Mucosa of descending colon (tissue), 3 donors: ENCODE measurements at regions not wholly inside any gene's neighbourhood (a gene's known extent, or its start where the extent isn't known, plus 50 kb on each side); places are given as distances from the start of the nearest gene placed in this dataset.
A peak's percentile ranks its signal among the peaks of the same experiment; 100 is the strongest.

Source experiments
- ATAC-seq: fragments of 200-7000 bp; cut with Tn5 transposase; one replicate; pipeline ENCODE4 v1.9.1; 2020; ENCODE audit warnings: mild to moderate bottlenecking, moderate library complexity
- DNase-seq, 3 donors: peaks; one replicate each; pipeline ENCODE4 v3.0.0-alpha.2; 2020
- H3K36me3 ChIP-seq: fragments of 200-600 bp; one replicate; pipeline ENCODE4 v1.8.0; 2021; ENCODE audit warnings: low read depth, mild to moderate bottlenecking
- H3K4me1 ChIP-seq: fragments of 200-600 bp; one replicate; pipeline ENCODE4 v1.8.0; 2021; ENCODE audit warnings: low read depth, mild to moderate bottlenecking
- H3K4me3 ChIP-seq: fragments of 200-600 bp; one replicate; pipeline ENCODE4 v1.8.0; 2021; ENCODE audit warnings: mild to moderate bottlenecking
- H3K9me3 ChIP-seq: fragments of 200-600 bp; one replicate; pipeline ENCODE4 v1.8.0; 2021; ENCODE audit warnings: mild to moderate bottlenecking
- CTCF ChIP-seq: fragments of 200-600 bp; IDR thresholded peaks from one replicate; pipeline ENCODE4 v1.8.0; 2022; ENCODE audit warnings: antibody characterized with exemption, mild to moderate bottlenecking
- intact Hi-C, 2 donors: fragments of 100-400 bp; cut with DNase I in 1 of 2; cut with micrococcal nuclease in 1 of 2; formaldehyde crosslinking; loops; one replicate each; pipeline versions ENCODE4 v1.11.0 to v1.11.1; 2022; cut with DNase I, micrococcal nuclease
- donor health status: DM: no; HTN: no; CAD: no; lungs with moderate emphysema.
- donor health status: DM: no; HTN: no; CAD: no.
- donor health status: DM: no; HTN: yes; CAD: no.

- ATAC-seq = no peak
- no peak for TF ChIP-seq CTCF
These were observed 323.5 kb downstream of the PLK2 start for GRCh38 chr5:58136406-58136805.

GRCh38 chr5:58135571-58136335 is 324.1 kb downstream of the PLK2 start:
- no peak for DNase-seq

More at GRCh38 chr5:58136406-58136805, 323.5 kb downstream of the PLK2 start:
- H3K4me1 ChIP-seq = peaks cover 3% of the 10 kb centered on the region
- no peak for DNase-seq
- H3K4me3 ChIP-seq = no peak overlapping the region
- no peaks in the 10 kb centered on the region for H3K9me3 ChIP-seq
- no peaks in the 10 kb centered on the region for H3K36me3 ChIP-seq
- intact Hi-C loops = no loop called here

GRCh38 chr5:58133631-58134296 is 326.1 kb downstream of the PLK2 start:
- H3K9me3 ChIP-seq = no peaks in the 10 kb centered on the region
- H3K36me3 ChIP-seq = no peaks in the 10 kb centered on the region
- no peak for TF ChIP-seq CTCF
- DNase-seq (no peak), ATAC-seq (peak; percentile 98)
- intact Hi-C loops = no loop called here
- peaks cover 3% of the 10 kb centered on the region for H3K4me1 ChIP-seq
- no peak overlapping the region for H3K4me3 ChIP-seq

More at GRCh38 chr5:58135571-58136335, 324.1 kb downstream of the PLK2 start:
- no peak for ATAC-seq
- Histone ChIP-seq H3K4me3 (no peak overlapping the region), H3K4me1 (peaks cover 3% of the 10 kb centered on the region), H3K9me3 (no peaks in the 10 kb centered on the region), H3K36me3 (no peaks in the 10 kb centered on the region)
- intact Hi-C loops = no loop called here
- no peak for TF ChIP-seq CTCF

DNA sequence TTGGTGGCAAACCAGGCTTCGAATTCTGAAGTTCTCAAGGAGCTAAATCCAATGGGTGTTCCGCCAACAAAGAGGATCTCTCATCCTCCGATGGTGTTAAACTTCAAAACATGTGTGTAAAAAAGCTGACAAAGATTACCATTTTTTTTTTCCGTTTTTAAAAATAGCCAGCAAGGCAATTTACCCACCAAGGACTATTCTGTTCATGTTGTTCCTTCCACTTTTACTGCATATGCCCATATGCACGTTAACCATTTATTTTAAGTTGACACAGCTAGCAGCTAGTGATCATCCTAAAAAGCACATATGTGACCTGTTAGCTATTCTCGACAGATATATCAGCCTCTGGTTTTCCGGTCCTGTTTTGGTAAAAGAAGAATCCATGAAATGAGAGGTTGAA is 326.7 kb downstream of the PLK2 start:
- no peak for TF ChIP-seq CTCF
- ATAC-seq = peak; percentile 4

GRCh38 chr5:58127255-58128220 is 332.3 kb downstream of the PLK2 start:
- ATAC-seq = no peak
- no peak overlapping the region for H3K4me3 ChIP-seq
- no peak for DNase-seq
- H3K9me3 ChIP-seq = no peaks in the 10 kb centered on the region
- no peak for TF ChIP-seq CTCF
- H3K4me1 ChIP-seq = no peaks in the 10 kb centered on the region
- intact Hi-C loops = no loop called here
- H3K36me3 ChIP-seq = no peaks in the 10 kb centered on the region

More for the DNA sequence above, 326.7 kb downstream of the PLK2 start:
- Histone ChIP-seq H3K4me3 (no peak overlapping the region), H3K4me1 (peaks cover 3% of the 10 kb centered on the region), H3K9me3 (no peaks in the 10 kb centered on the region), H3K36me3 (no peaks in the 10 kb centered on the region)
- intact Hi-C loops = no loop called here
- DNase-seq = no peak
